ENCODE measurements at regions not wholly inside any gene's neighbourhood (a gene's known extent, or its start where the extent isn't known, plus 50 kb on each side); places are given as distances from the start of the nearest gene placed in this dataset.

DNA sequence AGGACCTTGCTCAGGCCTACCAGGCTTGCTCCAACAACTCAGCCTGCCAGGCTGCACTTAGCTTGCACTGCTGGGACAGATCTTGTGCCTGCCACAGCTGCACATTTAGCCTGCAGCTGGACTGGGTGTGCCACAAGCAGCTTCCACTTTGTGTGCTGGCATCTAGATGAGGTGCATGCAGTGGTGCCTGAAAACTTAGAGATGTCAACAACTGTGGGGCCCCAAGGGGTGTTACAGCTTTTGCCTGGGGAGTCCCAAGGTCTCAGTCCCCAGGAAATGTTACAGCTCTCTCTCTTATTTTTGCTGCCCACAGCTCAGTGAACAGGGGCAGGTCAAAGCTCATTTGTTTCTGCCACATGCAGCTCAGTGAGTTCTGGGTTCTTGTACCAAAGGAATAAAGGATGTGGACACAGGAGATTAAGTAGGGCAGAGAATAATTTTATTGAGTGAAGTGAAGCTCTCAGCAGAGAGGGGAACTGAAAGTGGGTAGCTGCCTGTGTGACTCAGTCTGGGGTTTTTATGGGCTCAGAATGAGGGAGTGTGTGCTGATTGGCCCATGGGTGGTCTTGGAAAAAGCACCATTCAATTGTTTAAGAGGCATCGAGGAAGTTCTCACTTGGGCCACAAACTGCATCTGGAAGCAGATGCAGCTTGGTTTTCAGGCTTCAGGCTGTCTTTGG is 828.3 kb downstream of the TECRL start:
- RAD21 ChIA-PET (ENCODE audit: unreplicated experiment), result interaction anchor here (0.7 to 2.9 kb wide), 7 partner anchors 18 to 140 kb away, joined by 3 to 17 read pairs (median 3); no protein-coding TSS in a partner anchor
- DNase-seq (ENCODE audit: low read depth, low spot score) (peak; percentile 36), FAIRE-seq (no peak), ATAC-seq (peak; percentile 96)
- Histone ChIP-seq H3K27ac (ENCODE audit: control insufficient read depth, insufficient read depth) (no peak overlapping the region; the same call in 1 of the 2 replicates), H3K4me1 (ENCODE audit: control insufficient read depth, insufficient read depth, low read length) (peaks cover 4% of the 10 kb centered on the region), H3K4me2 (ENCODE audit: control insufficient read depth, insufficient read depth) (no peak overlapping the region), H3K36me3 (ENCODE audit: control insufficient read depth in 2 of 2, insufficient read depth in 2 of 2, low read length in 1 of 2) (no peaks in the 10 kb centered on the region), H3K9me3 (replicated peaks; ENCODE audit: control insufficient read depth, insufficient read depth, low read length) (no peaks in the 10 kb centered on the region; the same call in 2 of the 3 replicates), H2AFZ (ENCODE audit: control insufficient read depth, low read depth, low read length) (peak overlapping the region; percentile 31; the same call in 1 of the 2 replicates), H3K79me2 (ENCODE audit: control insufficient read depth, insufficient read depth, low read length) (no peaks in the 10 kb centered on the region), H3K27me3 (replicated peaks in 1 of 2; ENCODE audit: control insufficient read depth in 2 of 2, insufficient read depth in 2 of 2, low read length in 1 of 2) (no peaks in the 10 kb centered on the region), H3K9ac (ENCODE audit: control insufficient read depth, insufficient read depth, low read length) (no peak overlapping the region), H3K4me3 (no peak overlapping the region), H4K20me1 (ENCODE audit: control insufficient read depth, insufficient read depth) (no peaks in the 10 kb centered on the region)
- in situ Hi-C loops (cut with MboI), result no loop called here
- SMC1A ChIA-PET (ENCODE audit: uncharacterized antibody, unreplicated experiment), result interaction anchor here (1.2 kb wide), 1 partner anchor 17 kb away, joined by 8 read pairs; no protein-coding TSS in a partner anchor
- WGBS (ENCODE audit: insufficient coverage, insufficient replicate concordance, low lambda C conversion rate, missing lambda C conversion rate), result 0% methylated on average over 1 of the region's 1 CpG
- BruUV-seq (replicated peaks), result no TSS peak
- intact Hi-C loops (cut with micrococcal nuclease; ENCODE audit: unreplicated experiment), result no loop called here
- CTCF ChIA-PET, result interaction anchor here (0.8 kb wide), 1 partner anchor 18 kb away, joined by 3 read pairs; no protein-coding TSS in a partner anchor
- POLR2A ChIA-PET, result no interaction called here
- TF ChIP-seq IRF4 (IDR thresholded peaks at IDR 0.05; ENCODE audit: low read depth, low read length) (peak; percentile 82), SMAD1 (IDR thresholded peaks at IDR 0.05; ENCODE audit: low read depth, partially characterized antibody) (no peak), MEF2B (IDR thresholded peaks at IDR 0.05; ENCODE audit: partially characterized antibody, poor library complexity, severe bottlenecking) (peak; percentile 23), IKZF2 (IDR thresholded peaks at IDR 0.05) (peak; percentile 63 to 68; a peak in 3 of 4 replicates), BCL11A (IDR thresholded peaks at IDR 0.05; ENCODE audit: low read depth, low read length) (peak; percentile 71; the same call in 1 of the 2 replicates), NFYB (IDR thresholded peaks at IDR 0.05; ENCODE audit: insufficient read depth, low read depth, low read length) (peak; percentile 58), WRNIP1 (IDR thresholded peaks at IDR 0.05; ENCODE audit: borderline replicate concordance, low read depth, low read length) (no peak), CREM (IDR thresholded peaks at IDR 0.05; ENCODE audit: low read depth) (peak; percentile 20; the same call in 1 of the 2 replicates), SRF (IDR thresholded peaks at IDR 0.05; ENCODE audit: low read depth in 2 of 2, low read length in 2 of 2) (0 out of 4 replicates have a peak, but pooled peaks of 1 of the 2 experiments have one; percentile 11), TCF12 (IDR thresholded peaks at IDR 0.05; ENCODE audit: low read depth, low read length) (0 out of 2 replicates have a peak, but pooled peaks have one; percentile 36), NBN (IDR thresholded peaks at IDR 0.05) (0 out of 2 replicates have a peak, but pooled peaks have one; percentile 49), JUNB (IDR thresholded peaks at IDR 0.05) (peak; percentile 54), IKZF1 (conservative IDR thresholded peaks at IDR 0.05) (peak; percentile 57), DPF2 (IDR thresholded peaks at IDR 0.05) (0 out of 2 replicates have a peak, but pooled peaks have one; percentile 73), PAX8 (IDR thresholded peaks at IDR 0.05) (no peak), SPI1 (IDR thresholded peaks at IDR 0.05; ENCODE audit: borderline replicate concordance, insufficient read depth, low read depth, low read length) (peak; percentile 96)
- TF ChIP-seq, protein P1, sequence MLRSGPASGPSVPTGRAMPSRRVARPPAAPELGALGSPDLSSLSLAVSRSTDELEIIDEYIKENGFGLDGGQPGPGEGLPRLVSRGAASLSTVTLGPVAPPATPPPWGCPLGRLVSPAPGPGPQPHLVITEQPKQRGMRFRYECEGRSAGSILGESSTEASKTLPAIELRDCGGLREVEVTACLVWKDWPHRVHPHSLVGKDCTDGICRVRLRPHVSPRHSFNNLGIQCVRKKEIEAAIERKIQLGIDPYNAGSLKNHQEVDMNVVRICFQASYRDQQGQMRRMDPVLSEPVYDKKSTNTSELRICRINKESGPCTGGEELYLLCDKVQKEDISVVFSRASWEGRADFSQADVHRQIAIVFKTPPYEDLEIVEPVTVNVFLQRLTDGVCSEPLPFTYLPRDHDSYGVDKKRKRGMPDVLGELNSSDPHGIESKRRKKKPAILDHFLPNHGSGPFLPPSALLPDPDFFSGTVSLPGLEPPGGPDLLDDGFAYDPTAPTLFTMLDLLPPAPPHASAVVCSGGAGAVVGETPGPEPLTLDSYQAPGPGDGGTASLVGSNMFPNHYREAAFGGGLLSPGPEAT (IDR thresholded peaks at IDR 0.05; ENCODE audit: low read depth), result 0 out of 2 replicates have a peak, but pooled peaks have one; percentile 25
- TF ChIP-seq, protein P2, sequence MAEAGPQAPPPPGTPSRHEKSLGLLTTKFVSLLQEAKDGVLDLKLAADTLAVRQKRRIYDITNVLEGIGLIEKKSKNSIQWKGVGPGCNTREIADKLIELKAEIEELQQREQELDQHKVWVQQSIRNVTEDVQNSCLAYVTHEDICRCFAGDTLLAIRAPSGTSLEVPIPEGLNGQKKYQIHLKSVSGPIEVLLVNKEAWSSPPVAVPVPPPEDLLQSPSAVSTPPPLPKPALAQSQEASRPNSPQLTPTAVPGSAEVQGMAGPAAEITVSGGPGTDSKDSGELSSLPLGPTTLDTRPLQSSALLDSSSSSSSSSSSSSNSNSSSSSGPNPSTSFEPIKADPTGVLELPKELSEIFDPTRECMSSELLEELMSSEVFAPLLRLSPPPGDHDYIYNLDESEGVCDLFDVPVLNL (IDR thresholded peaks at IDR 0.05; ENCODE audit: low read depth, low read length), result no peak
- TF ChIP-seq, protein P3, sequence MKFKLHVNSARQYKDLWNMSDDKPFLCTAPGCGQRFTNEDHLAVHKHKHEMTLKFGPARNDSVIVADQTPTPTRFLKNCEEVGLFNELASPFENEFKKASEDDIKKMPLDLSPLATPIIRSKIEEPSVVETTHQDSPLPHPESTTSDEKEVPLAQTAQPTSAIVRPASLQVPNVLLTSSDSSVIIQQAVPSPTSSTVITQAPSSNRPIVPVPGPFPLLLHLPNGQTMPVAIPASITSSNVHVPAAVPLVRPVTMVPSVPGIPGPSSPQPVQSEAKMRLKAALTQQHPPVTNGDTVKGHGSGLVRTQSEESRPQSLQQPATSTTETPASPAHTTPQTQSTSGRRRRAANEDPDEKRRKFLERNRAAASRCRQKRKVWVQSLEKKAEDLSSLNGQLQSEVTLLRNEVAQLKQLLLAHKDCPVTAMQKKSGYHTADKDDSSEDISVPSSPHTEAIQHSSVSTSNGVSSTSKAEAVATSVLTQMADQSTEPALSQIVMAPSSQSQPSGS (IDR thresholded peaks at IDR 0.05; ENCODE audit: low read length), result 0 out of 2 replicates have a peak, but pooled peaks have one; percentile 23

All from GM12878 (cell line).